Endothelial cell of umbilical vein (primary cell): ENCODE measurements at regions not wholly inside any gene's neighbourhood (a gene's known extent, or its start where the extent isn't known, plus 50 kb on each side); places are given as distances from the start of the nearest gene placed in this dataset.

Experiments
- EZH2 ChIP-seq: IDR thresholded peaks from 2 replicates; pipeline ENCODE4 v1.6.1; 2012; ENCODE audit warnings: borderline replicate concordance, low read depth, mild to moderate bottlenecking, moderate library complexity, low read length, inconsistent platforms; ENCODE audit not compliant: severe bottlenecking
- JUN ChIP-seq: IDR thresholded peaks from 2 replicates; pipeline ENCODE4 v1.6.1; 2011; ENCODE audit warnings: borderline replicate concordance, low read depth; ENCODE audit not compliant: insufficient read length, insufficient read depth
- MAX ChIP-seq: IDR thresholded peaks from 2 replicates; pipeline ENCODE4 v1.6.1; 2011; ENCODE audit not compliant: insufficient read depth, insufficient read length
- MYC ChIP-seq: IDR thresholded peaks from one replicate; pipeline ENCODE4 v1.6.1; 2011; ENCODE audit warnings: mild to moderate bottlenecking, low read depth, low read length
- POLR2A ChIP-seq: IDR thresholded peaks from 2 replicates; pipeline ENCODE4 v1.6.1; 2012; ENCODE audit warnings: low read depth, mild to moderate bottlenecking, control low read depth, low read length
- POLR2AphosphoS5 ChIP-seq: IDR thresholded peaks from 2 replicates; pipeline ENCODE4 v1.6.1; 2012; ENCODE audit warnings: low read depth, mild to moderate bottlenecking, control low read depth, low read length, moderate library complexity; ENCODE audit not compliant: insufficient read depth
- TF ChIP-seq, protein P1 (sequence below), 2 donors: IDR thresholded peaks; 1 replicate in 1 of 2; 2 replicates in 1 of 2; pipeline ENCODE4 v1.5.1; 2011; ENCODE audit warnings: low read length in 2 of 2, mild to moderate bottlenecking in 2 of 2, moderate library complexity in 2 of 2, control low read depth in 1 of 2, inconsistent platforms in 1 of 2, low read depth in 1 of 2; ENCODE audit not compliant: insufficient read depth in 1 of 2; ENCODE audit errors: extremely low read depth in 1 of 2

DNA sequence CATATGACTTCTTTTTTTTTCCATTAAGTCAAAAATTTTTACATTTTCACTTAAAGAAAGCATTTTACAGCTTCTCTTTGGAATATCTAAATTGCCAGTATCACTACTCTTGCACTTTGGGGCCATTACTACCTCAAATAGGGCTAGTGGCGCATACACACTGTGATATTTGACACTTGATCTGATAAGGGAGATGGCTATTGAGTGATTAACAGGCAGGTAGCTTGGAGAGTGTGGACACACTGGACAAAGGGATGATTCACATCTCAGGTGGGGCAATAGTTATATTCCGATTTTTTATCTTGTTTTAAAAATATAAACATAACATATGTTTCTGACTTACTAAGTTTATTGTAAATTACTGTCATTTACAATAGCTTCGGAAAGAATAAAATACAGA lies 2219.9 kb downstream of the LRRC4C start:
- TF ChIP-seq MAX (no peak), POLR2AphosphoS5 (no peak), POLR2A (no peak), EZH2 (no peak), MYC (no peak), JUN (no peak)
- TF ChIP-seq, protein P1, sequence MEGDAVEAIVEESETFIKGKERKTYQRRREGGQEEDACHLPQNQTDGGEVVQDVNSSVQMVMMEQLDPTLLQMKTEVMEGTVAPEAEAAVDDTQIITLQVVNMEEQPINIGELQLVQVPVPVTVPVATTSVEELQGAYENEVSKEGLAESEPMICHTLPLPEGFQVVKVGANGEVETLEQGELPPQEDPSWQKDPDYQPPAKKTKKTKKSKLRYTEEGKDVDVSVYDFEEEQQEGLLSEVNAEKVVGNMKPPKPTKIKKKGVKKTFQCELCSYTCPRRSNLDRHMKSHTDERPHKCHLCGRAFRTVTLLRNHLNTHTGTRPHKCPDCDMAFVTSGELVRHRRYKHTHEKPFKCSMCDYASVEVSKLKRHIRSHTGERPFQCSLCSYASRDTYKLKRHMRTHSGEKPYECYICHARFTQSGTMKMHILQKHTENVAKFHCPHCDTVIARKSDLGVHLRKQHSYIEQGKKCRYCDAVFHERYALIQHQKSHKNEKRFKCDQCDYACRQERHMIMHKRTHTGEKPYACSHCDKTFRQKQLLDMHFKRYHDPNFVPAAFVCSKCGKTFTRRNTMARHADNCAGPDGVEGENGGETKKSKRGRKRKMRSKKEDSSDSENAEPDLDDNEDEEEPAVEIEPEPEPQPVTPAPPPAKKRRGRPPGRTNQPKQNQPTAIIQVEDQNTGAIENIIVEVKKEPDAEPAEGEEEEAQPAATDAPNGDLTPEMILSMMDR (IDR thresholded peaks at IDR 0.05; ENCODE audit: extremely low read depth in 1 of 2, insufficient read depth in 1 of 2, low read depth in 1 of 2, low read length in 2 of 2): no peak
